Midbrain (tissue), 1 donor: ENCODE measurements at regions not wholly inside any gene's neighbourhood (a gene's known extent, or its start where the extent isn't known, plus 50 kb on each side); places are given as distances from the start of the nearest gene placed in this dataset.
"Not testable (repeated sequence)": the region's sequence is repeated elsewhere in the genome, so short reads cannot be mapped to it uniquely, and the experiment has no call there.

Experiments used
- DNase-seq: peaks from one replicate; lab custom pipeline; 2025; lab: John Stamatoyannopoulos, UW

DNA sequence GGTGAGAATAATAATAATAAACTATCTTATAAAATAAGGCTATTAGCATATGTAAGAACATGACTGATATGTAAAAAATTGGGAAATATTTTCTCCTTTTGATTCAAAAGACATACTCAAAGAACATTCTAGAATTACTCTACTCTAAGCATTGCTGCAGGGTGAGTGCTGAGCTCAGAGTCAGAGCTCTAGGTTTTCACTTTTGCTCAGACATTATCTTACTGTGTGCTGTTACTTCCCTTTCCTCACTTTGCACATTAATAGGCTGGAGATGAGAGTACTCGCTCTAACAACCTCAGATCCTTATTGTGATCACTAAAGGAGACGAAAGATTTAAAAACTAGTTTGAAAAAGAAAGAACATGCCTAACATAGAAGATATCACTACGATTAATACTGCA lies 99.4 kb upstream of the C9orf72 start:
- DNase-seq, result peak; percentile 4

DNA sequence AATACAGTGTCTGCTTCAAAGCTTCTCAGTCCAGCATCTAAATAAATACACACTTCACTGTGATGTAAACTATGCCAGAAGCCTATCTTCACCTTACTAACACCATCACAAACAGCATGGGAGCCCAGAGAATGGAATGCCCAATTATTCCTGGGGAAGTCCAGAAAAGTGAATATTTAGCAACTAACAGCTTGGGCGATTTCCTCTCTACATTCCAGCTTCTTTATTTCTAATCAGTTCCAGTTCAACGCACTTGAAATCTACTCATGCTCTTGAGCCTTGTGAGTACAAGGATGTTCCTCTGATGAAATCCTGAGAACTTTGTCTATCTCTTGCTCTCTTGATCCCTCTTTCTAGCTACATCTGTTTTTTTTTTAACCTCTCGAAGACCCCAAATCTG lies 100.4 kb upstream of the C9orf72 start:
- no peak for DNase-seq

DNA sequence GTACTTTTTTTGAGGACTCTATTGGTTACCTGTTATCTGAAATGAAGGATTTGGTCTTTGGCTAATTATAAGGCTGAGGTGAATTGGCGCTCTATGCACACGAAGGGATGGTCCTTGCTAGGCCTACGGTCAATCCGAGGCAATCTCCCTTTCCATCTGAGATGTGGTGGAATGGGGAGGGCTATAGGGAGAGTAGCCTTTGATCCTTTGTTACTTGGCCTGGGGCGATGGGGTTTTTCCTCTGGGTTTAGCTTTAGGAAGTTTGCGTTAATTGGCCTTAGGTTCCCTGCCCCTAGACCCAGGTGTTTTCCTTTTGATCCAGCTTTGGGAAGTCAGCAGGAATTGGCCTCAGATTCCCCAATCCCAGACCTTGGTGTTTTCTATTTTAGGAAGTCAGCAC lies 102.1 kb upstream of the C9orf72 start:
- DNase-seq, result no peak

DNA sequence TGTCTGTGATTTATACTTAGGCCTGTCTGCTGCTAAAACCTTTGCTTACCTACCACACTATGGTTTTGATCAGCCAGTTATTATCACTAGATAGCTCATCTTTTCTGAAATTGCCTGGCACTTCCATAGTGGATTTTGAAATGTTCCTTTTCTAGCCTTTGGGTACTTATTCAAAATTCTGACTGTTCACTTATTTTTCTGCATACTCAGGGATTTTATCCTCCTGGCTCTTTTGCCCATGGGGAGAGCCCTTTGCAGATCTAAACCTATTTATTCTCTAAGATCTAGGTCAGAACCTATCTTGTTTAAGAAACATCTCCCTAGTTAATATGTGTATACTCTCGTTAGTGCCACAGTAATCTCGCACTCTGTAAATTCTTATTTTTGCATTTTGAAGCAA lies 103.5 kb upstream of the C9orf72 start:
- no peak for DNase-seq

DNA sequence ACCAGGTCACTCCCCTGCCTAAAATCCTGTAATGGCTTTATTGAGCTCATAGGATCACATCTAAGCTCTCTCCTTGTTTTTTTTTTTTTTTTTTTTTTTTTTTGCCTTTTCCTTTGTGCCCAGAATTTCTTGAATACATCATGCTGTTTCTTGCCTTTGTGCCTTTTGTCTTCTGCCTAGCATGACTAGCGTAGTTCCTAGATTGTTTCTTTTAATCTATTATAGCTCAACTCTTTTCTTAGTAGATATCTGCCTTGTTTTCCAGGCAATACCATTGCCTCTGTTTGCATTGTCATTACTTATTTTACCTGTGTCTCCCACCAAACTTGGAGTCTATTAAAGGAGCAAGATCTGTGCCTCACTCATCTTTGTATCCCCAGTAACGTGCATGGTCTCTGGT lies 106.1 kb upstream of the C9orf72 start:
- no peak for DNase-seq

DNA sequence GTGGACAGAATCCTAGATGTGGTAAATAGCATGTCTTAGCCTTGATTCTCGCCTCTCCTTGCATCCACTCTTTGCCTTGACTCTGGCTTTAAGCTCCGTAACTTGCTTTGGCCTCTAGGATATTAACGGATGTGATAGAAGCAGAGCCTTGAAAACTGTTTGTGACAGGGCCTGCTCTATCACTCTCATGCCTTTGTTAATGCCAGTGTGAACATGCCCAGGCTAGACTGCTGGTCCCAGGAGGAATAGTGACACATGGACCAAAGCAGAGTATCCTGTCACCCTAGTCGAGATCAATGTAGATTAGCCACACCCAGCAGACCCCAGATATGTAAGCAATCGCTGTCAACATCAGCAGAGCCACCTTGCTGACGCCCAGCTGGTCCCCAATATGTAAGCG lies 109.9 kb upstream of the C9orf72 start:
- DNase-seq, result no peak

DNA sequence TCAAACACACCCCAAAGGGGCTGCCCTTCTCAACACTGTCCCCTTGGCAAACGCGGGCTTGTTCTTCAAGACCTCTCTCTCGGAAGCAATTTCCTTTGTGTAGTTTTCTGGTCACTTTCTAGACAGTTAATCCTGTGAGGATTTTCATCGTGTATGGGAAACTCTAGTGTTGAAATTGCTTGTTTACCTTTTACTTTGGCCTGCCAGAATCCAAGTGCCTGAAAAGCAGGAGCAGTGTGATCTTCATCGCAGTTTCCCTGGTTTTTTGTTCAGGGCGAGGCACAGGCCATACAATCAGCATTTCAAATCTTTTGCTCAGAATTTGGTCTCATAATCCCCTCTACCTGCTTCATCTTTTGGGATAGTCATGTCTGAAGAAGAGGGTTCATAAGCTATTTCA lies 115.7 kb upstream of the C9orf72 start:
- no peak for DNase-seq

DNA sequence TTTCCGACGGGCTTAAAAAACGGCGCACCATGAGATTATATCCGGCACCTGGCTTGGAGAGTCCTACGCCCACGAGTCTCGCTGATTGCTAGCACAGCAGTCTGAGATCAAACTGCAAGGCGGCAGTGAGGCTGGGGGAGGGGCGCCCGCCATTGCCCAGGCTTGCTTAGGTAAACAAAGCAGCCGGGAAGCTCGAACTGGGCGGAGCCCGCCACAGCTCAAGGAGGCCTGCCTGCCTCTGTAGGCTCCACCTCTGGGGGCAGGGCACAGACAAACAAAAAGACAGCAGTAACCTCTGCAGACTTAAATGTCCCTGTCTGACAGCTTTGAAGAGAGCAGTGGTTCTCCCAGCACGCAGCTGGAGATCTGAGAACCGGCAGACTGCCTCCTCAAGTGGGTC lies 117.5 kb upstream of the C9orf72 start:
- DNase-seq, result not testable (repeated sequence)

DNA sequence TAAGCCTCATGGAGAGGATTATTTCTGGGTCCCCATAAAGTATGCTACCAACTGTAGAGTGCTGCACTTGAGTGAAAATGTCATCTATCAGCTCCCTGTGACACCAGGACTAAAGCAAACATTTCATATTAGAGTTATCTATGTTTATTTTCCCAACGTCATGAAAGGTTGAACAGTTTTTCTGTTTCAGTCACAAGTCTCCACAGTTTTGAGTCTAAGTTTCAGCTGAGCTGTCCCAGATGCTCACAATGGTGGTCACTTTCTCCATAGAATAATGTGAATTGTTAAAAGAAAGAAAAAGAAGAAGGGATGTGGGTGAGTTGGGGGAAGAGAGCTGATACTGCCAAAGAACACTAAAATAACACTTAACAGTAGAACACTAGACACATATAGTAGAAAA lies 126.3 kb upstream of the C9orf72 start:
- no peak for DNase-seq

DNA sequence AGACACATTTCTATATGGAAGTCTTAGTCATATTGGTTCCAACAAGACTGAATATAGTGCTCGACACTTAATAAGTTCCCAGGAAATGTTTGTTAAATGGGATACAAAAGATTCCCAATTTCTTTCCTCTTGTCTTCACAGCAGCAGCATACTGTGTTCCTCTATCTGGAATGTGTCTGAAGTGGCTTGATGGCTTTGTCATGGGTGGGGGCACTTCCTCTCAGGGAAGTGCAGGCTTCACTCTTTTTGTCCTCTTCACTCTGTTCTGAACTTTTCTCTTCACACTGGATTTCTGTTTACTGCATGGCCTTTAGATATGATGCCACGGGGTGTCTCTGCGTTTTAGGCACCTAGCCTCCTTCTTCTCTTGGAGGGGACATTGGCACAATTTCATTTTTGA lies 127.7 kb upstream of the C9orf72 start:
- DNase-seq, result no peak

DNA sequence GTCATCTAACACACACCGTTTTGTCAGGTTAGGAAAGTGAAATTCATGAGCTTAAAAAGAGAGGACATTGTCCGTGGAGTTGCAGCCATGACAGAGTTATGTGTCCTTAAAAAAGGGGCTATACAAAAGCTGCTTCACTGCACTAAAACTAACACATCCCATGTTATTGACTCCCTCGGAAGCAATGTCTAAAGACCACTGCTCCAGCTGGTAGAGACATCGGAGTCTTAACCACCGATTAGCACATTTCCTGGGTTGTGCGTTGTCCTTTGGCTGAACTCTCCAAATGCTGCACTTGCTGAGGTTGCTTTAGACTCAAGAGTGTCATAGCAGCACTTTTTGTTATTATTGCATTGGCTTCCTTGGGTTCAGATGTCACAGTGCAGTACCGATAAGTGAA lies 128.3 kb upstream of the C9orf72 start:
- DNase-seq, result no peak

DNA sequence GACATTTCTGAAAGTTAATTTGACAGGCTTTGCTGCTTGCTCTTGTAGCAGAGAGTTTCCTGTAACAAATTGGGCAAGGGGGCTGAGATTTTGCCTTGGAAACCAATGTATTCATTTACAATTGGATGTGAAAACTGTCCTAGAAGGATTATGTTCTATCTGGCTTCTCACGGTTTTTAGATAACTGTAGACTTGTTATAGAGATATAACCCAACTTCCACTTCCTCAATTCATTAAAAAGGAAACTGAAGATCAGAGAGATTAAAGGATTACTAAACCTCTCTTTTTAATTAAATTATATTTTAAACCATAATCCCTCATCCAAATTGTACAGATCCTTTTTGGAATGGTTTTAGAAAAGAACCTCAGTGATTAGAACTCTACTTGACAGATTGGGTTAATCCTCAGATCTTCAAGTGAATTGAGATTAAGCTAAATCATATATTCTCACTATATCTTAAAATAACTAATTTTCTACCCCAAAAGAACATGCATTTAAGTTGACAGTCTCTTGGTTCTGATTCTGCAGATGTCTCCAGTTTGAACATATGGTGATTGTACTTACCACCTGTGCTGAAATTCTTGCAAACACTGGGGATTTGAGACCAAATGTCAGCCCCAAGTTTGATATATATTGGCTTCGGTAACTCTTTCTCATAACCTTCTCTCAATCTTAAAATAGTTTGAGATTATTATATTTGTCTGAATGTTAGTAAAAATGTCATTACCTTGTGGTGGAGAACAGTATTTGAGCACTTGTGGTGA lies 130.1 kb upstream of the C9orf72 start:
- DNase-seq, result no peak

DNA sequence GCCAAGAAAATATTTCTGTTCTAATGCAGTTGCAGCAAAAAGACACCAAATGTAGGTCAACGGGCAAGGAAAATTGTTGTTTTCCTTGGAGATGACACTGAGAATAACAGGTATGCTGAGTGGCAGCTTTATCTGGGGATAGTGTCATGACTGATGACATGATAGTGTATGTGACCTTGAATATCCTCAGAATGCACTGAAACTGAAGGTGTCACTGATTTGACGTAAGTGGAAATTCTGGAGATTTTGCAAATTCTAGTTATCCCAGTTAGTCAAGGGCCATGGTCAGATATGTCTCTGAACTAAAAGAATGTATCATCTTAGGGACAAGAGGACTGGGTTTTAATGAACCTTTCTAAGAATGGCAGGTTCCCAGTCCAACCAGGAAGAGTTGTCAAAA lies 138.0 kb upstream of the C9orf72 start:
- DNase-seq, result no peak

DNA sequence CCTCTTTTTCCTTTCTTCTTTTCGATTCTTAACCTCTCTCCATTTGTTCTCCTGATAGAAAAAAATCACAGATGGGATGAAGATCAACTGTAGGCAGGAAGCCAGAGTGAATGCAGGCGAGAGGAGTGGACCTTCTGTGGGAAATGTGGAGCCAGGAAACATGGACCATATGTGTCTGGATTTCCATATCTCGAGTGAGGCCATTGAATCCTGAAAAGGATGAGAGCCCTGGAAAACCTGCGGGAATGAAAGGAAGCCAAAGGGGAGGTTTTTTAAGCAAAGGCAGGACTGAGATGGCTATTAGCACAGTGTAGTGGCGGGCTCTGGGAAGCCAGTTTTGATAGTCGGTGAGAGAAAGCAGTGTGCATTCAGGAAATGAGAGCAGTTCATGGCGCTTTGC lies 139.5 kb upstream of the C9orf72 start:
- DNase-seq, result no peak

DNA sequence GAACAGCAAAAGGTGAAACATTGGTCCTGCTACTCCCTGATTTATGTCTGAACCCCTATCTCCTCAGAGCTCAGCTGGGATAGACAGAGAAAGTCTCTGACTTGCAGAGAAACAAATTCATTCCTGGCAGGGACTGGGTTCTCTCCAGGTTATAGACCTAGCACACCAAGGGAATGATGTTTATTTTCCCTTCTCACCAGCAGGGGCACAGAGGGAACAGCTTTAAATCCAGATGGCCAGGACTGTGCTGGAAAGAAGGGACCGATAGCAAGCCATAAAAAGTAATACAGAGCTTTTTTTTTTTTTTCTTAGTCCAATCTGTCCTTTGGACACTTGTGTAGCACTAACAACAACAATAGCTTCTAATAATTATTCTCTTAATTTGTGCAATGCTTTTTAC lies 141.1 kb upstream of the C9orf72 start:
- no peak for DNase-seq

DNA sequence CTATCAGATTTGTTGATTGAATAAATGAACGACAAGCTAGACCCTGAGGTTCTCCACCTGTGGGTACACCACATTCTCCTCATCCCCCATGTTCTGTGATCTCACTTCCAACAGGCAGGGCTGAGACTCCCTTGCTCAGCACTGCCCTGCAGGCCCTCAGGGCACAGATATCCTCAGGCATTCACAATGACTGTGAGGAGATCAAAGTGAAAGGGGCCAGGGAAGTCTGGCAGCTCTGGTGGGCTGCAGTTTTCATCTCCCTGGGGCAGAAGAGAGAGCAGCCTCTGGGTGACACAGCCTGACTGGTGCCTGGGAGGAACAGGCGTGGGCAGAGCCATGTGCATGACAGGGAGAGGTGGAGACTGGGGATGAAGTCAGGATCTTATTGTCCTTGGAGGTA lies 142.4 kb upstream of the C9orf72 start:
- DNase-seq, result no peak

DNA sequence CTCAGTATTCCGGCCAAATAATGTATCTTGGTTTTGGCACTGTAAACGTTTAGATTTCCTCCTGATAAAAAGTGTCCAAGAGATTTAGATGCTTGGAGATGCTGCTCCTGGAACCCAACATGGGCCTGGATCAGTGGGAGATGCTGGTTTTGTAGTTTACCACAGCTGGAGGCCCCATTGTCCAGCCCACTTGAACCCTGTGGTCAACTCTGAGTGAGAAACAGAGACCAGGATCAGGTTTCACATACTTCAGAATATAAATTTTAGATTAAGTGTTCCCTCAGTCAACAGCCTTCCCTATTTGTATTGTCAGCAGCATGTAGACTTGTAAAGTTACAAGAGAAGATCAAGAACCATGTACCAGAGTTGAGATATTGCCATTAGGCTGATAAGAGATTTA lies 144.7 kb upstream of the C9orf72 start:
- DNase-seq, result no peak

DNA sequence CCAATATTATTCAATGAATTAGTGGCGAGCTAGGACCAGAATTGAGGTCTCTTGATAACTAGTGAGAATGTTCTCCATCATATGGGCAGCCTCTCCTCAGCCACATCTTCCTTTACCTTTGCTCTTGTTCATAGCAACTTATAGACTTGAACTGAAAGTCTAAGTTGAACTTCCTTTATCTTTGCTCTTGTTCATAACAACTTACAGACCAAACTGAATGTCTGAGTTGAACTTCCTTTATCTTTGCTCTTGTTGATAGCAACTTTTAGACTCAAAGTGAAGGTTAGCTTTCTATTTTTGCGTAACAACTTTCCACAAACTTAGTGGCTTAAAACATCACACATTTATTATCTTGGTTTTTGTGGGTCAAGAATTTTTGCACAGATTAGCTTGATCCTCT lies 146.4 kb upstream of the C9orf72 start:
- DNase-seq, result no peak

DNA sequence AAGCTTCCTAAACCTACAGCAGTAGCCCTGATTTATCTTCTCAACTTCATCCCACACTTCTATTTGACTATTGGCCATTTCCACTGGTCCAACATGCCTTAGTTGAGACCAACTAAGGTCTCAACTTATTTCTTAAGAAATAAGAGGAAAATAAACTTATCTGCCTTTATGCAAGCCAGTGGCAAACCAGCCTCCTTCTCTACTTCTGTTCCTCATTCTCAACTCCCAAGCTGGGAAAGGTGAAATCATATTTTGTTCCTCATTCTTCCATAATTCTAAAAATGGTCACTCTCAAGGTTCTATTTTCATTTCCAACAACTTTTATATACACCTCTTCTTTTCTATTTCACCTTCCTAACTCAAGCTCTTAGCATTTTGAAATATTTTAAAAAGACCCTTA lies 149.6 kb upstream of the C9orf72 start:
- DNase-seq, result no peak

DNA sequence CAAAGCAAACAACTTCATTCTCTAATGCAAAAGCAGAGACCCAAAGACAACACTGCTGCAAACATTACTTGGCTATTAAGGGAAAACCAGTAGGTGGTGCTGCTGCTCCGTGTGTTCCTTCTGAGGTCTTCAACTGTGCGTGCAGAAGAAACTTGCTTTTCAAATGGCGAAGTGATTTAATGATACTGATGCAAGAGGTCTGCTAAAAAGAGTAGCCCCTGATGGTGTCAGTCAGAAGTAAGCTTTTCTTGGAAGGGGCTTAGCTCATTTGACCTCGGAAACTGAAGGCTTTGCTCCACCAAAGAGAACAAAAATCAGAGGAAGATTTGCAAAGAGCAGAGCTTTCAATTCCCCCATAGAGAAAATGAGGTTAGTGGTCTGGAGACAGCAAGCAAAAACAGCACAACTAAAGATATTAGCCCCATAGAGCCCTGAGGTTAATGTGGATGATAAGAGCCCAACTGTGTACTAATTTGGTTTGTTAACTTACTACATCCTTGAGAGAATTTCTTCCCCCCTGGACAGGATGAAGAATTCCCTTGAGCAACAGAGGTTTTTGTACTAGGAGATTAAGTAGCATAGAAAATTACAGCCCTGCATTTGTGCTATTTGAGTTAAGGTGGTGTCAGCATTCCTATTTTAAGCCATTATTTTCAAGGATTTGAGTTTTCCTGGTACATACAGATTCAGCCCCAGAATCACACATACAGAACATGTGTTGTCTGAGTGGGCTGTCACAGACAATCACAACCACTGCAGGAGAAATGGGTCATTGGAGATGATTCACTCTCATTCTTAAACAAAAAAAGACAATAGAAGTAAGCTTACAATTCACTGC lies 153.2 kb upstream of the C9orf72 start:
- DNase-seq, result peak; percentile 84

DNA sequence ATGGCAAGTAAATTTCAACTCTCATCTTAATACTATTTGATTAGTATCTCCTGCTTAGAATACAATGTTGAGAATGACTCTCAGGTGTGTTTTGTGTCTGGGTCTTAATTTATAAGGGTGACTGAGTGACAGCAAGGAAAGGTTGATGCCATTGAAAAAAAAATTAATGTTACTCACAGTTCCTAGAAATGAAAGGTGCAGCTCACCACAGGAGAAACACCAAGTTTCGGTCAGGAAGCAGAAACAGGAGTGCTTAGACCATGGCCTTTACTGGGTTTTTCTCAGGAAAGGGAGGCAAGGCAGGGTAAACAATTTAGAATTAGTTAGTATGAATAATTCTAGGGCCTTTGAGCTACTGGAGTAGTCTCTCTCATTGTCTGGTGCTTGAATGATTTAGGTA lies 159.2 kb upstream of the C9orf72 start:
- no peak for DNase-seq

DNA sequence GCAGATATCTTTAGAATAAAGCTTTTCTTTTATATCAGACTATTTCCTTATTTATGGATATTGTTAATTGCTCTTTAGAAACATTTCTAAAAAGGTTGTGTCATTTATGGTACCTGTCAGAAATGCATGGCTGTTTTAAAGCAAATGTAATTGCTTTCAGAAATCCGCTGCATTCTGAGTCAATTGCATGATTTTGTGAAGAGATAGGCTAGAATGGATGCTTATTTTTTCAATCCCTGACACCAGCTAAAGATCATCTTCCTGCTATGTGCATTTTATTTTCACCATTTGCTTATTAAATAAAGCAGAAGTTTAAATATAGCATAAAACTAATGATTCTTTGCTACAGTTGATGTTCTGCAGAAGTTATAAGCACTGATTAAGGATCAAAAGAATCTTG lies 170.2 kb upstream of the C9orf72 start:
- DNase-seq, result no peak

DNA sequence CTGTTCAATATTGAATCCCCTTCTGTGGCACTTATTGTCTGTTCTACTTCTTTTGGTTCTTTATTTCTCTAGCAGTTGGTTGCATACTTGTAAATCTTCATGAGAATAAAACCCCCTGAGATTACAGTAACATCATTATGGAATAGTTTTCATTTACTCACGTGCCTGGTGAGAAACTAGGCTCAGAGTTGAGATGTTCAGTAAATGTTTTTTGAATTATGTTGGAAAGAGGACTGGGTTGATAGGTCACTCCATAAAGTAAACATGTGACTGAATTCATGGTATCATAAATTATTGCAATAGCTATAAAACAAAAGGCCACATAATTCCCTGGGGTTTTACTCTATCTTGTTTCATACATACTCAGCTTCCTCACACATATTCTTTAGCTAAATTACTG lies 174.2 kb upstream of the C9orf72 start:
- no peak for DNase-seq

DNA sequence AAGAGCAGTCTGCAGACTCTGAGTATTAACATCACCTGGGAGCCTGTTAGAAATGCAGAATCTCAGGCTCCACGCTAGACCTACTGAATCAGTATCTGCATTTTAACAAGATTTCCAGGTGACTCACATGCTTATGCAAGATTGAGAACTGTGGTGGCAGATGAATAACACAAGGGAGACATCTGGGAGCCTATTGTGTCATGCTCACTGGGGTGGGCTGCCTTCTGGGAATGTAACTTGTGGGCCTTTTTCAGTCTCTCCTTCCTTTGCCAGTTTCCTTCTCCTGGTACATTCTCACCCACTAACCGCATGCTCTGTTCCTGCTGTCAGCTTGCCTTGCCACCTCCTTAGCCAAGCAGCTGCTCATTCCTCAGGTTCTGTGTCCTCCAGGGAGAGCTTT lies 176.6 kb upstream of the C9orf72 start:
- DNase-seq, result no peak
